Esophagus (tissue), 2 donors: ENCODE measurements at regions not wholly inside any gene's neighbourhood (a gene's known extent, or its start where the extent isn't known, plus 50 kb on each side); places are given as distances from the start of the nearest gene placed in this dataset.
"Not testable (repeated sequence)": the region's sequence is repeated elsewhere in the genome, so short reads cannot be mapped to it uniquely, and the experiment has no call there.

Experiments used
- H3K27ac ChIP-seq, 2 donors: one replicate each; pipeline ENCODE4 v1.5.1; 2013; ENCODE audit warnings: low read depth in 2 of 2, mild to moderate bottlenecking in 2 of 2, inconsistent platforms in 1 of 2, low read length in 1 of 2, moderate library complexity in 1 of 2
- H3K27me3 ChIP-seq, 2 donors: one replicate each; pipeline ENCODE4 v1.6.1; 2013; ENCODE audit warnings: low read length in 2 of 2, control low read depth in 1 of 2, mild to moderate bottlenecking in 1 of 2; ENCODE audit not compliant: insufficient read depth in 2 of 2, control insufficient read depth in 1 of 2
- H3K36me3 ChIP-seq, 2 donors: one replicate each; pipeline ENCODE4 v1.6.1; 2013; ENCODE audit warnings: low read length in 1 of 2; ENCODE audit not compliant: control insufficient read depth in 2 of 2, insufficient read depth in 2 of 2
- H3K4me1 ChIP-seq, 2 donors: one replicate each; pipeline ENCODE4 v1.6.1; 2013; ENCODE audit warnings: low read length in 1 of 2; ENCODE audit not compliant: control insufficient read depth in 2 of 2, insufficient read depth in 2 of 2
- H3K4me3 ChIP-seq, 2 donors: one replicate each; pipeline ENCODE4 v1.5.1; 2013; ENCODE audit warnings: low read length in 2 of 2, mild to moderate bottlenecking in 2 of 2, low read depth in 1 of 2, moderate library complexity in 1 of 2
- H3K9me3 ChIP-seq, 2 donors: one replicate each; pipeline ENCODE4 v1.6.1; 2013; ENCODE audit warnings: mild to moderate bottlenecking in 2 of 2, low read depth in 1 of 2, low read length in 1 of 2, moderate library complexity in 1 of 2; ENCODE audit not compliant: control insufficient read depth in 2 of 2, insufficient read depth in 1 of 2
- WGBS, 2 donors: extraction: QIAGEN DNeasy Blood & Tissue Kit; methylation state at CpG; one replicate each; pipeline ENCODE4 v1.1.7; 2013; 5-methylcytosine and 5-hydroxymethylcytosine counted together
- donor health status: healthy with polysubstance abuse.
- donor health status: Bipolar disorder and iron deficiency.

DNA sequence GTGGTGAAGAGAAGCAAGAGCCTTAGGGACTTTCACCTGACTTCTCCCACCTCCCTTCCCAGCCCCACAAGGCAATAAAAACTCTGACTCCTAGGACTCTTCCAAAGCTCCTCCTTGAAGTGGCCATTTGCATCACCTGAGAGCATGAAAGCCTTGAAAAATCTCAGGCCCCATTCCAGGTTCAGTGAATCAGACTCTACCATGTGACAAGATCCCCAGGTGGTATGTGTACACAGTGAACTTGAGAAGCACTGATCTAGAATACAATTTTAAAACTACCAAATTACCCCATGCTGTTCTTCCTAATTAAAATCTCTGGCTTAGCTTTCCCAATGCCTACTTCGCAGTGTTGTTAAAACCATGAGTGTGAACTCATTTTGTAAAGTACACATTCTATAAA, 195.1 kb upstream of the SAMSN1 start:
- 91 to 94% methylated on average over 1 of the region's 1 CpG for WGBS, 2 donors
- Histone ChIP-seq H3K27ac (no peak overlapping the region), H3K4me3 (no peak overlapping the region)

DNA sequence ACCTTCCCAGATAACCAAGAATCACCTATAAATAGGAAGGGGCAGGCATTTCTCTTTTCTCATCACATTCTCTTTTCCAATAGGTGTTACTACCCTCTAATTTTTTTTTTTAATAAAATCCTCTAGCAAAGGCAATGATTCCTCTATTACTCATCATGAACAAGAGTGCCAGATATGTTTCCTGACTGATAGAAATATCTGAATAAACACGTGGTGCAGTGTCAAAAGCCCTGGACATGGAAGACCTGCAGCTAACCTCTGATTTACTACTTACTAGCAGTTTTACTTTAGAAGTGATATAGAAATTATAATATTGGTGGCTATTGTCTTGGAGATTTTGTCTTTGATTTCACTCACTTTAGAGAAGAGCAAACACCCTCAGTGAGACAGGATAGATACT, 194.6 kb upstream of the SAMSN1 start:
- Histone ChIP-seq H3K4me1 (no peaks in the 10 kb centered on the region), H3K27me3 (no peaks in the 10 kb centered on the region), H3K27ac (no peak overlapping the region), H3K36me3 (no peaks in the 10 kb centered on the region), H3K4me3 (no peak overlapping the region), H3K9me3 (no peaks in the 10 kb centered on the region)
- WGBS, 2 donors = 26 to 38% methylated on average over 1 of the region's 1 CpG

More for the DNA sequence above, 195.1 kb upstream of the SAMSN1 start:
- no peaks in the 10 kb centered on the region for H3K4me1 ChIP-seq
- H3K27me3 ChIP-seq = no peaks in the 10 kb centered on the region
- H3K9me3 ChIP-seq = no peaks in the 10 kb centered on the region
- H3K36me3 ChIP-seq = no peaks in the 10 kb centered on the region

DNA sequence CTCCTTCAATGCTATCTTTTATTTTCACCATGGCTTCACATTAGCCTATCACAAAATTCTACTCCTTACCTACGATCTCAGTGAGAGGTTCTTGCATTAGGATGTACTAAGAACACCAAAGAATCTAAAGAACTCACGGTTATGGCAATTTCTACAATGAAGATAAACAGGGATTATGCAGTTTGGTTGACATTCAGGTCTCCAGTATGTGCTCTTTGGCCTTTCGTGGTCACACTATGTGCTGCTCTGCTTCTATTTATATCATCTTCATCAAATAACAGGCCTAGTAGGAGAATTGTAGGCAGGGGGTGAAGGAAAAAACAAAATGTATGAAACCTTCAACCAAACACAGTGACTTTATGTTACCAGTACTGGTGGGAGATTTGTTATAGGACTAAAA, 194.0 kb upstream of the SAMSN1 start:
- H3K27ac ChIP-seq = no peak overlapping the region
- H3K4me3 ChIP-seq = no peak overlapping the region
- H3K4me1 ChIP-seq = no peaks in the 10 kb centered on the region
- no peaks in the 10 kb centered on the region for H3K9me3 ChIP-seq
- no peaks in the 10 kb centered on the region for H3K27me3 ChIP-seq
- H3K36me3 ChIP-seq = no peaks in the 10 kb centered on the region
- 89 to 90% methylated on average over 3 of the region's 3 CpGs for WGBS, 2 donors

- H3K4me3 ChIP-seq = no peak overlapping the region
- no peaks in the 10 kb centered on the region for H3K9me3 ChIP-seq
- WGBS, 2 donors = 82 to 93% methylated on average over 2 of the region's 2 CpGs
- no peaks in the 10 kb centered on the region for H3K4me1 ChIP-seq
- no peaks in the 10 kb centered on the region for H3K27me3 ChIP-seq
- no peak overlapping the region for H3K27ac ChIP-seq
- H3K36me3 ChIP-seq = no peaks in the 10 kb centered on the region
Measured at GRCh38 chr21:14739590-14739989, 193.5 kb upstream of the SAMSN1 start.

- H3K27me3 ChIP-seq, H3K36me3 ChIP-seq, H3K27ac ChIP-seq, H3K4me1 ChIP-seq, H3K4me3 ChIP-seq, H3K9me3 ChIP-seq: not testable (repeated sequence)
- WGBS, 2 donors = 85 to 92% methylated on average over 3 of the region's 3 CpGs
Measured at GRCh38 chr21:14738576-14738975, 192.5 kb upstream of the SAMSN1 start.

DNA sequence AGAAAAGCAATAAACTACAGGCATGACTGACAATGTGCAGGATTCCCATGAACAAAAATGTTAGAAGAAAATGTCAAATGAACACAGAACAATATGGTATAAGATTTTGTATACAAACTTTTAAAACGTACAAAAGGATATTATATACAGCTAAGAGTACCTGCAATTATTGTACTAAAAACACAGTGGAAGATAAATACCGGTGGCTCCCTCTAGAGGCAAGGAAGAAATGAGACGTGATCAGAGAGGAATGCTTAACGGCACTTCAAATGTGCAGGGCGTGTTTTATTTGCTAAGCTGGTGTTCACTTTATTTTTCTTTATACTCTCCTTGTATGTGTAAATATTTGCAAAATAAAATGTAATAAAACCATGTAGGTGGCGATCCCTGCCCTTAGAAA, 191.8 kb upstream of the SAMSN1 start:
- Histone ChIP-seq H3K36me3 (no peaks in the 10 kb centered on the region), H3K4me1 (no peaks in the 10 kb centered on the region), H3K27ac (no peak overlapping the region), H3K4me3 (no peak overlapping the region), H3K9me3 (no peaks in the 10 kb centered on the region), H3K27me3 (no peaks in the 10 kb centered on the region)
- WGBS, 2 donors = 26 to 29% methylated on average over 6 of the region's 6 CpGs

DNA sequence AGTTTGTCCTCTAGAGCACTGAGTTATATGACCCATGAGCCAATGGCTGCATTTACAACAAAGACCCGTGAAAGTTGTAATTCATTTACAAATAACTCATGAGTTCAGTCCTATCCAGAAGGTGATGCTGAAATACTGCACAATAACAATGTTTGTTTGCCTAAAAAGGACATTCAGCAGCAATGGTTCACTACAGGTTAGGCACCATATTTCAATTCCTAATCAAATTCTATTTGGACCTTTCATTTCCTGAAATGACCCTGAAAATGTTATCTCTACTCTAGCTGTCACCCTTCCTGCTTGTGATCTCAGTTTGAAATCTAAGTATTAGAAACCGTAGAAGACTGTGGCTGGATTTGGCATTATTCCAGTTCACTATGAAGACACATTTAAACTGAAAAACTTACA, 191.2 kb upstream of the SAMSN1 start:
- H3K36me3 ChIP-seq = no peaks in the 10 kb centered on the region
- no peak overlapping the region for H3K4me3 ChIP-seq
- no peaks in the 10 kb centered on the region for H3K9me3 ChIP-seq
- H3K4me1 ChIP-seq = no peaks in the 10 kb centered on the region
- 36 to 60% methylated on average over 2 of the region's 2 CpGs for WGBS, 2 donors
- H3K27ac ChIP-seq = no peak overlapping the region
- no peaks in the 10 kb centered on the region for H3K27me3 ChIP-seq

GRCh38 chr21:14736672-14737071, 190.6 kb upstream of the SAMSN1 start:
- H3K9me3 ChIP-seq = no peaks in the 10 kb centered on the region
- no peaks in the 10 kb centered on the region for H3K27me3 ChIP-seq
- no peaks in the 10 kb centered on the region for H3K36me3 ChIP-seq
- no peak overlapping the region for H3K4me3 ChIP-seq
- 75 to 85% methylated on average over 2 of the region's 2 CpGs for WGBS, 2 donors
- no peak overlapping the region for H3K27ac ChIP-seq
- no peaks in the 10 kb centered on the region for H3K4me1 ChIP-seq

- Histone ChIP-seq H3K4me3 (no peak overlapping the region), H3K27ac (no peak overlapping the region), H3K27me3 (no peaks in the 10 kb centered on the region), H3K9me3 (no peaks in the 10 kb centered on the region), H3K36me3 (no peaks in the 10 kb centered on the region), H3K4me1 (no peaks in the 10 kb centered on the region)
- 63% methylated on average over 2 of the region's 2 CpGs for WGBS, 2 donors
Measured at GRCh38 chr21:14736162-14736561, 190.0 kb upstream of the SAMSN1 start.

DNA sequence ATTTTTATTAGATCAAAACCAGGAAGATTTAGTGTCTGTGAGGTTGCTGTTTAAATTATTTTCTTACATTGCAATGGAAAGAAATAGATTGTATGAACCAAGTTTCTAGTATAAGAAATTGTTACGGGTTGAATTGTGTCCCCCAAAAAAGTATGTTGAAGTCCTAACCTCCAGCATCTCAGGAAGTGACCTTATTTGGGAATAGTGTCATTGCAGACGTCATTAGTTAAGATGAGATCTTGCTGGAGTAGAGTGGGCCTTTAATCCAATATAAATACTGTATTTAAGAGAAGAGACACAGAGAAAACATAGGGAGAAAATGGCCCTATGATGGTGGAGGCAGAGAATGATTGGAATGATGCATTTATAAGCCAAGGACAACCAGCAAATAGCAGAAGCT, 188.7 kb upstream of the SAMSN1 start:
- Histone ChIP-seq H3K4me1 (no peaks in the 10 kb centered on the region), H3K36me3 (no peaks in the 10 kb centered on the region), H3K9me3 (no peaks in the 10 kb centered on the region), H3K27ac (no peak overlapping the region), H3K27me3 (no peaks in the 10 kb centered on the region), H3K4me3 (no peak overlapping the region)
- 79 to 83% methylated on average over 2 of the region's 2 CpGs for WGBS, 2 donors
